Cardiac muscle cell (in vitro differentiated cells and primary cell): ENCODE measurements at regions not wholly inside any gene's neighbourhood (a gene's known extent, or its start where the extent isn't known, plus 50 kb on each side); places are given as distances from the start of the nearest gene placed in this dataset.

ENCODE experiments used
- DNase-seq, 2 donors: peaks; one replicate each; pipeline versions ENCODE4 v3.0.0 to v3.0.0-alpha.2; 2010 to 2017; ENCODE audit warnings: low read depth in 1 of 2, low spot score in 1 of 2
- H3K27ac ChIP-seq: fragments of 200-600 bp; sonication (generic); 2 replicates; pipeline ENCODE4 v1.5.1; 2016
- H3K27me3 ChIP-seq: fragments of 200-600 bp; sonication (generic); 2 replicates; pipeline ENCODE4 v1.6.0; 2016; ENCODE audit warnings: control low read depth
- H3K36me3 ChIP-seq: fragments of 200-600 bp; sonication (generic); 2 replicates; pipeline ENCODE4 v1.5.1; 2016; ENCODE audit warnings: control low read depth
- H3K4me1 ChIP-seq: fragments of 200-600 bp; sonication (generic); 2 replicates; pipeline ENCODE4 v1.8.1; 2017; ENCODE audit warnings: low read depth, mild to moderate bottlenecking, mixed run types
- H3K4me3 ChIP-seq: fragments of 200-600 bp; sonication (generic); 2 replicates; pipeline ENCODE4 v1.5.1; 2016; ENCODE audit warnings: mild to moderate bottlenecking
- H3K9me3 ChIP-seq: fragments of 200-600 bp; sonication (generic); 2 replicates; pipeline ENCODE4 v1.5.1; 2017; ENCODE audit warnings: low read depth, mild to moderate bottlenecking, control low read depth
- TF ChIP-seq, protein P1 (sequence below): IDR thresholded peaks from 2 replicates; pipeline ENCODE4 v1.5.1; 2012; ENCODE audit warnings: low read depth, mild to moderate bottlenecking, low read length

DNA sequence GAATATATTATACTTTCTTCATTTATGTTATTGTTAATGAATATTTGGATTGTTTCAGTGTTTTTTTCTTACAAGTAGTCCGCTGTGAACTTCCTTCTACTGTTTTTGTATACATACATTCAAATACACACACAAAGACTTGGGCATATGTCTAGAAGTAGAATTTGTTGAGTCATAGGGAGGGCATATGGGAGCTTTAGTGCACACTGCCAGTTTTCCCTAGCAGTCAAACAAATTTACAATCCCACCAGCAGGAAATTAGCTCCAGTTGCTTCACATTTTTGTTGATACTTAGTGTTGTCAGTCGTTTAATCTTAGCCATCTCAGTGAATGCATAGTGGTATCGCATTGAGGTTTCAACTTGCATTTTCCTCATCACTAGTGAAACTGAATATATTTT lies 492.3 kb downstream of the DIPK2A start:
- no peak overlapping the region for H3K27ac ChIP-seq
- TF ChIP-seq, protein P1, sequence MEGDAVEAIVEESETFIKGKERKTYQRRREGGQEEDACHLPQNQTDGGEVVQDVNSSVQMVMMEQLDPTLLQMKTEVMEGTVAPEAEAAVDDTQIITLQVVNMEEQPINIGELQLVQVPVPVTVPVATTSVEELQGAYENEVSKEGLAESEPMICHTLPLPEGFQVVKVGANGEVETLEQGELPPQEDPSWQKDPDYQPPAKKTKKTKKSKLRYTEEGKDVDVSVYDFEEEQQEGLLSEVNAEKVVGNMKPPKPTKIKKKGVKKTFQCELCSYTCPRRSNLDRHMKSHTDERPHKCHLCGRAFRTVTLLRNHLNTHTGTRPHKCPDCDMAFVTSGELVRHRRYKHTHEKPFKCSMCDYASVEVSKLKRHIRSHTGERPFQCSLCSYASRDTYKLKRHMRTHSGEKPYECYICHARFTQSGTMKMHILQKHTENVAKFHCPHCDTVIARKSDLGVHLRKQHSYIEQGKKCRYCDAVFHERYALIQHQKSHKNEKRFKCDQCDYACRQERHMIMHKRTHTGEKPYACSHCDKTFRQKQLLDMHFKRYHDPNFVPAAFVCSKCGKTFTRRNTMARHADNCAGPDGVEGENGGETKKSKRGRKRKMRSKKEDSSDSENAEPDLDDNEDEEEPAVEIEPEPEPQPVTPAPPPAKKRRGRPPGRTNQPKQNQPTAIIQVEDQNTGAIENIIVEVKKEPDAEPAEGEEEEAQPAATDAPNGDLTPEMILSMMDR = no peak
- no peaks in the 10 kb centered on the region for H3K36me3 ChIP-seq
- H3K27me3 ChIP-seq = no peaks in the 10 kb centered on the region
- DNase-seq = no peak
- H3K9me3 ChIP-seq = no peaks in the 10 kb centered on the region
- peaks cover 5% of the 10 kb centered on the region for H3K4me1 ChIP-seq
- H3K4me3 ChIP-seq = no peak overlapping the region

DNA sequence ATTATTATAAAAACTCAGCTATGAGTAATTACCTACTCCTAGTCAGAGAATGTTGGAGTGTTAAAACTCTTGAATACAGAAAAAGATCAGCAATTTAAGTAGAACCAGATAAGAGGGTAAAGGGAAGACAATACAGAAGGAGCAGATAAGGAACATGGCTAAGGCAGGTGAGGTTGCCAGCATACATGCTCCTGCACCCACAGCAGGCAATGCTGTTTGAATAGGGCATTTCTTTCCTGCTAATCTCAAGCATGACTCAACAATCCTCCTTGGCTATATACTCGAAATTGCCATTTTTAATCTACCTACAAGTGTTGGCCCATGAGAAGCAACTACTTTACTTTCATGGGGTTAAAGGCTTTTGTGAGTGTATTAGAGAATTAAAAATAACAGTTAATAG lies 494.5 kb downstream of the DIPK2A start:
- H3K4me1 ChIP-seq = peaks cover 5% of the 10 kb centered on the region
- H3K9me3 ChIP-seq = no peaks in the 10 kb centered on the region
- TF ChIP-seq, protein P1 = no peak
- no peaks in the 10 kb centered on the region for H3K36me3 ChIP-seq
- H3K4me3 ChIP-seq = no peak overlapping the region
- no peak for DNase-seq
- H3K27ac ChIP-seq = no peak overlapping the region
- H3K27me3 ChIP-seq = no peaks in the 10 kb centered on the region

DNA sequence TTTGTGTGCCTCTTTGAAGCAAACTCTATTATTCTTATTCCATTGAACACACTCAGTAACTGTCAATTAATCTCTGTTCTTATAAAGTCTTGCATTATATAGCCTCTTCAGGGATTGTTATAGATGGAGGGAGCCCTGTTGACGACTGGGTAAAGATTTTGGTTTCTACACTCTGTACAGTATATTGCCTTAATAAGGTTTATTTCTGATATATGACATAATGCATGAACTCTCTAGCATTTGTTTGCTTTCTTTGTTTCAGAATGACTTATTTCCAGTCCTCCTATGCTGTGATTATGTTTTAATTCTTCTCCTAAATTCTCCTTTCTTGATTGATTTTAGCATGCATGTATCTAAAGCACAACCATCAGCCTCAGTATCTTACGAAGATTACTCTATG lies 494.9 kb downstream of the DIPK2A start:
- DNase-seq = no peak
- Histone ChIP-seq H3K9me3 (no peaks in the 10 kb centered on the region), H3K27ac (no peak overlapping the region), H3K27me3 (no peaks in the 10 kb centered on the region), H3K4me1 (peaks cover 5% of the 10 kb centered on the region), H3K4me3 (no peak overlapping the region), H3K36me3 (no peaks in the 10 kb centered on the region)
- TF ChIP-seq, protein P1 = no peak

DNA sequence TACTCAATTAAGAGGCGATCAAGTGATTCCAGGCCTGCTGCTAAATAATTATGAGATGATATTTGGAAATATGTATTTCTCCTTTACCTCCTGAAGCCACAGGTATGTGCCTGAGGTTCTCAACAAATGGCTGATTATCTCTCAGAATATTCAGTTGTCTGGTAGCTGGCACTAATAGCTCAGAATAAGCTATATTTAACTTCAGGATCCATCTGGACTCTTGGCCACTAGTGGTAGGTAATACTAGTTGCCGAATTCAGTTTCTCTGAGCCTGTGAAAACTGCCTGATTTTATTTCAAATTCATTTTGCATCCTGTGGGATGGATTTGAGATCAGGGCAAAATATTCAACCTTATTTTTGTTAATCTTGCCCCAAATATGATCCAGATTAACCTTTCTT lies 499.0 kb downstream of the DIPK2A start:
- no peaks in the 10 kb centered on the region for H3K36me3 ChIP-seq
- TF ChIP-seq, protein P1 = no peak
- H3K4me1 ChIP-seq = peaks cover 5% of the 10 kb centered on the region
- H3K27ac ChIP-seq = no peak overlapping the region
- H3K4me3 ChIP-seq = no peak overlapping the region
- H3K27me3 ChIP-seq = no peaks in the 10 kb centered on the region
- H3K9me3 ChIP-seq = no peaks in the 10 kb centered on the region
- no peak for DNase-seq

DNA sequence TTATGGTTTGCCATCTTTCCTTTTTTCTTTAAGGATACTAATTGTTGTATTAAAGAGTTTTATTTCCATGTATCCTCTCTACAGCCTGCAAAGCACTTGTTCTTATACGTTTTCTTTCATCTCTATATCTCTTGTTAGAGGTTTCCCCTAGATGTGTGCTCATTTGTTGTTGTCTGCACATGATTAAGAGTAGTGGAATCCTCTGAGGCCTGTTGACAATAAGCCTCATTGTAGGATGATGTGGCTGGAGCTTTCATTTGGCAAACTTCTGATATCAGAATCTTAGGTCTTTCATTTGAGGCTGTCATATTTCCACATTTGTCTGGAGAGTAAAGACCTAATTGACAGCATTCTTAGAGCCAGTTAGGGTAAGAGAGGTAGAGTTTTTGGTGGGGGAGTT lies 506.0 kb downstream of the DIPK2A start:
- Histone ChIP-seq H3K9me3 (no peaks in the 10 kb centered on the region), H3K4me1 (no peaks in the 10 kb centered on the region), H3K36me3 (no peaks in the 10 kb centered on the region), H3K4me3 (no peak overlapping the region), H3K27ac (no peak overlapping the region), H3K27me3 (no peaks in the 10 kb centered on the region)
- no peak for DNase-seq
- TF ChIP-seq, protein P1 = no peak

DNA sequence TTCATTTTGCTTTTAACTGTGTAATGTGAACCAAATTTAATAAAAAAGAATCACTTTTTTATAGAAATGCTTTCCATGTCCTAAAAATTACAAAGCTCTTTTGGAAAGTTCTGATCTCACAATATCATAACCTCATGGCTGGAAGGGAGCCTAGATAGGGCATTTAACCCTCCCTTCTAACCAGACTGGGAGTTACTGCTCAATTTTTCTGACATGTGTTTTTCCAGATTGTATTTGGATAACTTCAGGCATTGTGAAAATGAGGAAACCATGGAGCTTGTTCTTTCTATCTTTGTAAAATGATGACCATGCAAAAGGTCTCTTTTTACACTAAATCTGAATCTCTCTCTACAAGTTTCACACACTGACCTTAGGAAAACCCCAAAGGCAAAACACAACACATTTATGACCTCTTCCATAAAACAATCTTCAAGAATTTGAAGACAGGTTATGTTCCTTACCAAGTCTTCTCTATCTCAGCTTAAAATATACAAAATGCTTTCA lies 508.8 kb downstream of the DIPK2A start:
- DNase-seq = no peak
- Histone ChIP-seq H3K27me3 (no peaks in the 10 kb centered on the region), H3K4me1 (peaks cover 3% of the 10 kb centered on the region), H3K36me3 (no peaks in the 10 kb centered on the region), H3K9me3 (no peaks in the 10 kb centered on the region), H3K27ac (no peak overlapping the region), H3K4me3 (no peak overlapping the region)
- TF ChIP-seq, protein P1 = no peak
